ENCODE measurements at regions not wholly inside any gene's neighbourhood (a gene's known extent, or its start where the extent isn't known, plus 50 kb on each side); places are given as distances from the start of the nearest gene placed in this dataset.

DNA sequence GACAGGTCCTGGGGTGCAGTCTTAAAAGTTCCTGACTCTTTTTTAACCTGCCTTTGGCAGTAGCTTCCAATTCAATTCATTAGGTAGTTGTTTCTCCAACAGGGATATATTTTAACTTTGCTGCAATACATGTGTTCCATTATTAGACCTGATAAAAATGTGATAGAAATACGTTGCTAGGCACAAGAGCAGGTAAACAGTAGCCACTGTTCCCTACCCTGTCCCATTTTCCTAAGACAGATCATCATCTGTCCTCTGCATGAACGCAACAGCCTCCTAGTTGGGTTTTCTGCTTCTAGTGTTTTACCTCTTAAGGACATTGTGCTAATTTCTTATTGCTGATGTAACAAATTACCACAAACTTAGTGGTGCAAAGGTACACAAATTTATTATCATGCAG is 156.8 kb downstream of the SNAPC1 start:
- Histone ChIP-seq H3K9me3 (ENCODE audit: control insufficient read depth, low read depth, low read length) (no peaks in the 10 kb centered on the region), H4K20me1 (ENCODE audit: control insufficient read depth, extremely low read depth, insufficient read depth, low read length) (no peaks in the 10 kb centered on the region), H3K9me1 (ENCODE audit: control insufficient read depth, extremely low read depth, insufficient read depth, low read length) (no peaks in the 10 kb centered on the region), H2AFZ (ENCODE audit: control insufficient read depth, low read length) (no peak overlapping the region), H3K27me3 (ENCODE audit: control insufficient read depth, extremely low read depth, insufficient read depth, low read length) (no peaks in the 10 kb centered on the region), H3K9ac (ENCODE audit: control insufficient read depth, extremely low read depth, insufficient read depth, low read length) (no peak overlapping the region), H3K4me3 (ENCODE audit: control insufficient read depth in 2 of 3, extremely low read depth in 1 of 3, insufficient read depth in 2 of 3, low read depth in 1 of 3, low read length in 3 of 3) (no peak overlapping the region), H3K4me1 (ENCODE audit: control insufficient read depth, extremely low read depth, insufficient read depth, low read length) (no peaks in the 10 kb centered on the region), H3K79me2 (ENCODE audit: control insufficient read depth, insufficient read depth, low read length) (no peaks in the 10 kb centered on the region), H3K27ac (ENCODE audit: control insufficient read depth, insufficient read depth, low read length) (no peak overlapping the region), H3K36me3 (ENCODE audit: control insufficient read depth in 2 of 2, extremely low read depth in 1 of 2, insufficient read depth in 2 of 2, low read length in 2 of 2) (no peaks in the 10 kb centered on the region), H3K4me2 (ENCODE audit: control insufficient read depth, extremely low read depth, insufficient read depth, low read depth, low read length) (no peak overlapping the region)
- TF ChIP-seq, protein P1, sequence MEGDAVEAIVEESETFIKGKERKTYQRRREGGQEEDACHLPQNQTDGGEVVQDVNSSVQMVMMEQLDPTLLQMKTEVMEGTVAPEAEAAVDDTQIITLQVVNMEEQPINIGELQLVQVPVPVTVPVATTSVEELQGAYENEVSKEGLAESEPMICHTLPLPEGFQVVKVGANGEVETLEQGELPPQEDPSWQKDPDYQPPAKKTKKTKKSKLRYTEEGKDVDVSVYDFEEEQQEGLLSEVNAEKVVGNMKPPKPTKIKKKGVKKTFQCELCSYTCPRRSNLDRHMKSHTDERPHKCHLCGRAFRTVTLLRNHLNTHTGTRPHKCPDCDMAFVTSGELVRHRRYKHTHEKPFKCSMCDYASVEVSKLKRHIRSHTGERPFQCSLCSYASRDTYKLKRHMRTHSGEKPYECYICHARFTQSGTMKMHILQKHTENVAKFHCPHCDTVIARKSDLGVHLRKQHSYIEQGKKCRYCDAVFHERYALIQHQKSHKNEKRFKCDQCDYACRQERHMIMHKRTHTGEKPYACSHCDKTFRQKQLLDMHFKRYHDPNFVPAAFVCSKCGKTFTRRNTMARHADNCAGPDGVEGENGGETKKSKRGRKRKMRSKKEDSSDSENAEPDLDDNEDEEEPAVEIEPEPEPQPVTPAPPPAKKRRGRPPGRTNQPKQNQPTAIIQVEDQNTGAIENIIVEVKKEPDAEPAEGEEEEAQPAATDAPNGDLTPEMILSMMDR (optimal IDR thresholded peaks at IDR 0.05 in 1 of 3, IDR thresholded peaks at IDR 0.05 in 1 of 3, conservative IDR thresholded peaks at IDR 0.05 in 1 of 3; ENCODE audit: extremely low read depth in 1 of 3, insufficient read depth in 2 of 3, low read length in 3 of 3), result no peak
- TF ChIP-seq EZH2 (IDR thresholded peaks at IDR 0.05; ENCODE audit: low read length), result no peak
- DNase-seq (ENCODE audit: low read depth, low spot score) (no peak), FAIRE-seq (no peak)
- dilution Hi-C loops (cut with MboI; ENCODE audit: extremely low pct_ligation_motif_present, low sequenced_read_pairs), result no loop called here

DNA sequence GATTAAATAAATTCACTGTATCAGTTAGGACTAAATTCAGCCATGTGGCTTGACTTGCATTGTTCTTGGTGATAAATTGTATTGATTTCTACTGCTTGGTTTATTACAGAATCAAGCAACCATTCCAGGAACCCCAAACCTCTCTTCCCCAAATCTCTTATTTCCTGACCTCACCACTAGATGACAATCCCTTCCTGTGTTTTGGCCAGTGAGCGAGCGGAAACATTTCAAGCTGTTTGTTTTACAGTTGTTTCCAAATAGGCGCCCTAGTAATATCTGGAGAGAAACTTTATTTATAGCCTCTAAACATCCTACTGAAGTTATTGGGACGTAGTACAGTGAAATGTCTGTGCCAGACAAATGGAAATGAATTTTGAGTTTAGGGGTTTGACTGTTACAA is 161.1 kb downstream of the SNAPC1 start:
- DNase-seq (ENCODE audit: low read depth, low spot score), result no peak

More for the DNA sequence above, 161.1 kb downstream of the SNAPC1 start:
- no peaks in the 10 kb centered on the region for H3K27me3 ChIP-seq (ENCODE audit: control insufficient read depth, extremely low read depth, insufficient read depth, low read length)
- no peak overlapping the region for H2AFZ ChIP-seq (ENCODE audit: control insufficient read depth, low read length)
- dilution Hi-C loops (cut with MboI; ENCODE audit: extremely low pct_ligation_motif_present, low sequenced_read_pairs), result no loop called here
- no peaks in the 10 kb centered on the region for H4K20me1 ChIP-seq (ENCODE audit: control insufficient read depth, extremely low read depth, insufficient read depth, low read length)
- H3K9ac ChIP-seq (ENCODE audit: control insufficient read depth, extremely low read depth, insufficient read depth, low read length), result no peak overlapping the region
- FAIRE-seq, result no peak
- no peaks in the 10 kb centered on the region for H3K36me3 ChIP-seq (ENCODE audit: control insufficient read depth in 2 of 2, extremely low read depth in 1 of 2, insufficient read depth in 2 of 2, low read length in 2 of 2)
- no peak overlapping the region for H3K4me3 ChIP-seq (ENCODE audit: control insufficient read depth in 2 of 3, extremely low read depth in 1 of 3, insufficient read depth in 2 of 3, low read depth in 1 of 3, low read length in 3 of 3)
- no peaks in the 10 kb centered on the region for H3K9me1 ChIP-seq (ENCODE audit: control insufficient read depth, extremely low read depth, insufficient read depth, low read length)
- TF ChIP-seq, protein P1 (optimal IDR thresholded peaks at IDR 0.05 in 1 of 3, IDR thresholded peaks at IDR 0.05 in 1 of 3, conservative IDR thresholded peaks at IDR 0.05 in 1 of 3; ENCODE audit: extremely low read depth in 1 of 3, insufficient read depth in 2 of 3, low read length in 3 of 3), result peak in 2 of 3 experiments; percentile 30 to 50
- no peak for TF ChIP-seq EZH2 (IDR thresholded peaks at IDR 0.05; ENCODE audit: low read length)
- no peak overlapping the region for H3K27ac ChIP-seq (ENCODE audit: control insufficient read depth, insufficient read depth, low read length)
- H3K4me1 ChIP-seq (ENCODE audit: control insufficient read depth, extremely low read depth, insufficient read depth, low read length), result peaks cover 21% of the 10 kb centered on the region
- H3K79me2 ChIP-seq (ENCODE audit: control insufficient read depth, insufficient read depth, low read length), result no peaks in the 10 kb centered on the region
- no peaks in the 10 kb centered on the region for H3K9me3 ChIP-seq (ENCODE audit: control insufficient read depth, low read depth, low read length)
- no peak overlapping the region for H3K4me2 ChIP-seq (ENCODE audit: control insufficient read depth, extremely low read depth, insufficient read depth, low read depth, low read length)

Measured in keratinocyte (primary cell).